ENCODE measurements at regions not wholly inside any gene's neighbourhood (a gene's known extent, or its start where the extent isn't known, plus 50 kb on each side); places are given as distances from the start of the nearest gene placed in this dataset.

DNA sequence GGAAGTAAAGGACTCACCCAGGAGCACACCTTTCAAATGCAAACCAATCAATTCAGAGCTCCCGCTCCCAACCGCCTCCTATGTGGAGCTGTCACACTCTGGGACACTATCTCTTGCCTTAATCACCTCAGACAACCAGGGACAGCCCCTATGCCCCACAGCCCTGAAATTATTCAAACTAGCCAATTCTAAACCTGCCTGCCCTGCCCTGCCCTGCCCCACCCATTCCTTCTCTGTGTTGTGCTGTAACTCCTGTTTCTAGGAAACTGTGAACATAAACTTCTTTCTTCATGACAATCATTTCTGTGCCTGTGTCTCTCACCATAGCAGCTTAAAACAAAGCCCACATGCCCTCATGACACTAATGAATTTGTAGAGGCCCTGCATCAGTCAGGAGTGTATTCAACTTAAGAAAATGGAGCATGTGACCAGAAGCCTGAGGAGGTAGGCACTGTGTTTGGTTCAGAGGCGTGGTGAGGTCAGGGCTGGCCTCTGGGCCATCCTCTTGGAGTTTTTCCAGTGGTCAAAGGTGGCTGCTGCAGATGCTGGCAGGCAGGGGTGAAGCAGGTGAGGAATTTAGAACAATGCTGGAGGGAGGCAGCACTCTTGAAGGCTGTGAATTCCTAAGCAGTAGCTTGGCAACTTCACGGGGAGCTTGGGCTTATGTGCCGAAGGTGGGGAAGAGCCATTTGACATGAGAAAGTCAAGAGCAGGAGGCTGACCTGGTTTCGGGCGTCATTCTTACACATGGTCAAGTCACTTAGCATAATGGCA lies 74.5 kb downstream of the RHOU start:
- peaks cover 55% of the 10 kb centered on the region for H3K4me1 ChIP-seq (ENCODE audit: control insufficient read depth, insufficient read depth, low read length)
- peak; percentile 90 to 96 for DNase-seq
- no peaks in the 10 kb centered on the region for H3K36me3 ChIP-seq (ENCODE audit: control insufficient read depth, insufficient read depth, low read length)
- peak overlapping the region; percentile 81 for H3K27ac ChIP-seq (ENCODE audit: low read length)
- WGBS (ENCODE audit: insufficient coverage, low lambda C conversion rate) = no CpG with 5 or more reads among the region's 7 CpGs
- no peaks in the 10 kb centered on the region for H3K9me3 ChIP-seq (ENCODE audit: control insufficient read depth, low read depth, low read length)
- no peaks in the 10 kb centered on the region for H3K27me3 ChIP-seq (ENCODE audit: control insufficient read depth, insufficient read depth, low read length)
- no peak overlapping the region for H3K4me3 ChIP-seq (ENCODE audit: low read length)

DNA sequence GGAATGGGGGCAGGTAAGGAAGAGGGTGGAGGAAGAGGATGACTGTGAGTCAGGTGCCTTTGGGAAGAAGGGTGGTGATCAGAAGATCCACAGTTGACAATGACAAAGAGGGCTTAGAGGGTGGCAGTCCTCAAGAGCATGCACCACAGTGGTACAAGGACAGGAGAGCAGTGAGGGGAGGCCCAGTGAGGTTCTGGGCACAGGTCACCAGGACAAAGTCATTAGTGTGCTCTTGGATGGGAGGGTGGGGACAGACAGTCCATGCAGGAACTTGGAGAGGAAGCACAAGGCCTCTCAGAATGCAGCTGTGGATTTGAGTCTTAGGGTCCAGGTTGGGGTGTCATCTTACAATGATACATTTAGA lies 75.1 kb downstream of the RHOU start:
- Histone ChIP-seq H3K4me3 (ENCODE audit: low read length) (no peak overlapping the region), H3K4me1 (ENCODE audit: control insufficient read depth, insufficient read depth, low read length) (peaks cover 51% of the 10 kb centered on the region), H3K9me3 (ENCODE audit: control insufficient read depth, low read depth, low read length) (no peaks in the 10 kb centered on the region), H3K36me3 (ENCODE audit: control insufficient read depth, insufficient read depth, low read length) (no peaks in the 10 kb centered on the region), H3K27ac (ENCODE audit: low read length) (peak overlapping the region; percentile 81), H3K27me3 (ENCODE audit: control insufficient read depth, insufficient read depth, low read length) (no peaks in the 10 kb centered on the region)
- DNase-seq = peak in 1 of 2 donors; percentile 64

DNA sequence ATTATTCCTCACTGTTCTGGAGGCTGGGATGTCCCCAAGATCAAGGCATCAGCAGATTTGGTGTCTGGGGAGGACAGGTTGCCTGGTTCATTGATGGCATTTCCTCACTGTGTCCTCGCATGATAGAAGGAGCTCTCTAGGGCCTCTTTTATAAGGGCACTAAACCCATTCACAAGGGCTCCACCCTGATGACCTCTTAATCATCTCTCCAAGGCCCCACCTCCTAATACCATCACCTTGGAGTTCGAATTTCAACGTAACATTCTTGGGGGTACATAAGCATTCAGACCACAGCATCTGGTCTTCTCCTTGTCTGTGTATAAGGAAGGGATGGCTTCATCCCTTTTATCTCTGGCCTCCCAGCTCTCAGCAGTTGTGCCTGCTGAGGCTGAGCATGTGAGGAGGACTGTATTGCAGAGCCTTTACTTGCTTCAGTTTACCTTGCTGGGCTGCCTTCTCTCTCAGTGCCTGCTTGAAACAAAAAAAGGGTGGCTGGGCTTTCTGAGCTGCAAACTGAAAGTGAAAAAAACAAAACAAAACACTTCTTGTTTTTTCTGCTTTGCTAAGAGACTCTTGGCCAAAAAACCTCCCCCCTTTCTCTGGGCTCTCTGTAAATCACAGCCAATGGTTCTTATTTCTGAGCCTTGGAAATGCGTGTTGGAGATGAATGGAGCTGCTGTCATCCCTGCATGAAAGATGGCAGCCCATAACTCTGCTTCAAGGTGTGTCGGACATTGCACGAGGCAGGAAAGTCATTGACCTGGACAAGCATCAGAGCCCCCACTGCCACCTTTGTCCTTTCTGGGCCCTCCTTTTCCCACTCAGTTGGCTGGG lies 75.8 kb downstream of the RHOU start:
- no peaks in the 10 kb centered on the region for H3K9me3 ChIP-seq (ENCODE audit: control insufficient read depth, low read depth, low read length)
- DNase-seq = peak; percentile 57 to 84
- H3K4me3 ChIP-seq (ENCODE audit: low read length) = no peak overlapping the region
- no peaks in the 10 kb centered on the region for H3K27me3 ChIP-seq (ENCODE audit: control insufficient read depth, insufficient read depth, low read length)
- peaks cover 51% of the 10 kb centered on the region for H3K4me1 ChIP-seq (ENCODE audit: control insufficient read depth, insufficient read depth, low read length)
- WGBS (ENCODE audit: insufficient coverage, low lambda C conversion rate) = no CpG with 5 or more reads among the region's 6 CpGs
- H3K36me3 ChIP-seq (ENCODE audit: control insufficient read depth, insufficient read depth, low read length) = no peaks in the 10 kb centered on the region
- peak overlapping the region; percentile 81 for H3K27ac ChIP-seq (ENCODE audit: low read length)

DNA sequence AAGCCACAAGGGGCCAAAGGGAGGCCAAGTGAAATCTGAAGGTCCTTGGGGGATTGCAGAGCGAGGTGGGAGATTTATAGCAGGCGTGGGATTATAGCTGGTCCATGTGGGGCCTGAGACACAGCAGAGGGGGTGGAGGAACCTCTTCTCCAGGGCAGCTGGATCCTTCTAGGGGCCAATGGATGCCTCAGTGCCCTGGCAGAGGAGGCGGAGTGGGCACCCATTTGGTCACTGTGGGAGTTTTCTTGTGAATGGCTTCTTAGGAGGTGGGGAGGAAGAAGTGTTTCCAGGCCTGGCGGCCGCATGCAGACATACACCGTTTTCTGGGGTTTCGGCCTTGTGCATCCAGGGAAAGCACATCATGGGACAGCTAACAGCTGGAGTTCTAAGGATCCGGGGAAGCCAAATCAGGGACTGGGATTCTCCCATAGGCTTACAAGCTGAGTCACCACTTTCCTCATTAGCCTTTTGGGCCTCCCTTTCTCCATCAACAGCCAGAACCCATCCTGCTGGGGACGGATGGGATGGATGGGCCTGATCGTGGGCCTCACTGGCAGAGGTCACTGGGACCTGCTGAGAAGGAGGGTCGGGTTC lies 76.5 kb downstream of the RHOU start:
- H3K36me3 ChIP-seq (ENCODE audit: control insufficient read depth, insufficient read depth, low read length) = no peaks in the 10 kb centered on the region
- no peak for DNase-seq
- no peaks in the 10 kb centered on the region for H3K9me3 ChIP-seq (ENCODE audit: control insufficient read depth, low read depth, low read length)
- no peaks in the 10 kb centered on the region for H3K27me3 ChIP-seq (ENCODE audit: control insufficient read depth, insufficient read depth, low read length)
- H3K4me1 ChIP-seq (ENCODE audit: control insufficient read depth, insufficient read depth, low read length) = peaks cover 51% of the 10 kb centered on the region
- peak overlapping the region; percentile 81 for H3K27ac ChIP-seq (ENCODE audit: low read length)
- H3K4me3 ChIP-seq (ENCODE audit: low read length) = no peak overlapping the region
- WGBS (ENCODE audit: insufficient coverage, low lambda C conversion rate) = no CpG with 5 or more reads among the region's 11 CpGs

DNA sequence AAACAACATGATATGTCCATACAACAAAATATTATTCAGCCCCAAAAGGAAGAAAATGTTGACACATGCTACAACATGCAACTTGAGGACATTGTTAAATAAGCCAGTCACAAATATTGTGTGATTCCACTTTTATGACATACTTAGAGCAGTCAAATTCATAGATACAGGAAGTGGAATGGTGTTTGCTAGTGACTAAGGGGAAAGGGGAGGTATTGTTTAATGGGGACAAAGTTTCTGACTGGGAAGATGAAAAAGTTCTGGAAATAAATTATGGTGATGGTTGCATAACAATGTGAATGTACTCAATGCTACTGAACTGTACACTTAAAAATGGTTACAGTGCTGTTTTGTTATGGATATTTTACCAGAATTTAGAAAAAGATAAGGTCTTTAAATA lies 77.7 kb downstream of the RHOU start:
- H3K9me3 ChIP-seq (ENCODE audit: control insufficient read depth, low read depth, low read length) = no peaks in the 10 kb centered on the region
- H3K4me3 ChIP-seq (ENCODE audit: low read length) = no peak overlapping the region
- DNase-seq = no peak
- H3K27me3 ChIP-seq (ENCODE audit: control insufficient read depth, insufficient read depth, low read length) = no peaks in the 10 kb centered on the region
- H3K4me1 ChIP-seq (ENCODE audit: control insufficient read depth, insufficient read depth, low read length) = peaks cover 47% of the 10 kb centered on the region
- no peak overlapping the region for H3K27ac ChIP-seq (ENCODE audit: low read length)
- H3K36me3 ChIP-seq (ENCODE audit: control insufficient read depth, insufficient read depth, low read length) = no peaks in the 10 kb centered on the region

DNA sequence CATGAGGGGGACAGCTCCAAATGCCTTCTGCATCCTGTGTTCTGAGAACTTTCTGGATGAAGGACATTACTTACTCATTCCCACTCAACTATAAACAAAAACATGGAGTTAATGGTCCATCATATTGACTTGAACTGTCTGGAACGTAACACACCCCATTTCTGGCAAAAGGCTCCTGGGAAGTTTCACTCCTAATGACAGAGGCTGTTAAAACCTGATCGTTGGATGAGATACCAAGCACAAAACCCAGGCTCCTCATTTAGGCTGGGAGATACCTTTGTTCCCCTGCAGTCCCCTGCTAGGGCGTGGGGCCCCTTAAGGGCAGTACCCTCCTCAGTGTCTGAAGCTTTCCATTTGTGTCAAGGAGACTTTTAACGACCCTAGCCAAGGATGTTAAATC lies 78.9 kb downstream of the RHOU start:
- WGBS (ENCODE audit: insufficient coverage, low lambda C conversion rate) = no CpG with 5 or more reads among the region's 4 CpGs
- Histone ChIP-seq H3K36me3 (ENCODE audit: control insufficient read depth, insufficient read depth, low read length) (no peaks in the 10 kb centered on the region), H3K27me3 (ENCODE audit: control insufficient read depth, insufficient read depth, low read length) (no peaks in the 10 kb centered on the region), H3K4me1 (ENCODE audit: control insufficient read depth, insufficient read depth, low read length) (peaks cover 35% of the 10 kb centered on the region), H3K27ac (ENCODE audit: low read length) (no peak overlapping the region), H3K9me3 (ENCODE audit: control insufficient read depth, low read depth, low read length) (no peaks in the 10 kb centered on the region), H3K4me3 (ENCODE audit: low read length) (no peak overlapping the region)
- DNase-seq = no peak

DNA sequence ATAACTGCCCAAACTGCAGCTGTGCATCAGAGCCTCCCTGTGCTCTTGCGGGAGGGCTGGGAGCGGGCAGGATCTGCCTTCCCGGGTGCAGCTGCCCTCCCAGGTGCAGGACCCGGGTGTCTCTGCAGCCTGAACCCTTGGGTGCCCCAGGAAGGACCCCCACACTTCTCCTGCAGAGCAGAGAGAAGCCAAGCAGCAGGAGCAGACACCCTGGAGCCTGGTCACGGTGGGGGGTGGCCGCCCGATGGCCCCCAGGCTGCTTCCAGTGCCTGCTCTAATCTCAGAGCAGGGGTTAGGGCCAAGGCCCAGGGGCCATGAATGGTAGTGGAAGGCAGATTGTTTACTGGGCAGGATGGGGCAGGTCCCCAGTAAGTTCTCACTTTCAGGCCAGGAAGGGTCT lies 83.0 kb downstream of the RHOU start:
- H3K4me1 ChIP-seq (ENCODE audit: control insufficient read depth, insufficient read depth, low read length) = peaks cover 9% of the 10 kb centered on the region
- WGBS (ENCODE audit: insufficient coverage, low lambda C conversion rate) = no CpG with 5 or more reads among the region's 7 CpGs
- no peak for DNase-seq
- H3K4me3 ChIP-seq (ENCODE audit: low read length) = no peak overlapping the region
- H3K27me3 ChIP-seq (ENCODE audit: control insufficient read depth, insufficient read depth, low read length) = no peaks in the 10 kb centered on the region
- no peaks in the 10 kb centered on the region for H3K36me3 ChIP-seq (ENCODE audit: control insufficient read depth, insufficient read depth, low read length)
- no peaks in the 10 kb centered on the region for H3K9me3 ChIP-seq (ENCODE audit: control insufficient read depth, low read depth, low read length)
- no peak overlapping the region for H3K27ac ChIP-seq (ENCODE audit: low read length)

DNA sequence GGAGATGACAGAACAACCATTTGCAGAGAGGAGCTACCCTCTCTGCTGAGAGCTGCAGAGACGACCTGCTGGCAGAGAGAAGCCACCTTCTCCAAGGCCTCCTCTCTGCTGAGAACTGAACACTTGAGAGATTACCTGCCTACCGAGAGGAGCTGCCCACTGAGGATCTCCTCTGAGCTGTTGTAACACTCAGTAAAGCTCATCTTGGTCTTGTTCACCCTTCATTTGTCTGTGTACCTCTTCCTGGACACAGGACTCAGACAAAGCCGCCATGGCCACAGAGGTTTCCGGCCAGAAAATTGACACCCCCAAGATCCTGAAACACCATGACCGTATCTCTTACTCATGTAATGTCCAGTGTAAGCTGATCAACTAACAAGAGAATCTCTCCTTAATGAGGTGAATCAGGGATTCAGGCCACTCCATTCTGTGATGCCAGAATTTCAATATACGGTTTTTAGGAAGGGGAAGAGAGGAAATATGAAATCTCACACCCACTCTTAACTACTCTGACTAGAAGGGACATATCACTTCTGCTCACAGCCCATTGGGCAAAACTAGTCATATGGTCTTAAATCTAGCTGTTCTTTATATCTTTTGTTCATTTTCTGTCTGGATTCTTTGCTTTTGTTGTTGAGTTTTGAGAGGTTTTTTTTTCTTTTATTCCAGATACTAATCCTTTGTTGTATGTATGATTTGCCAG lies 83.8 kb downstream of the RHOU start:
- Histone ChIP-seq H3K27me3 (ENCODE audit: control insufficient read depth, insufficient read depth, low read length) (no peaks in the 10 kb centered on the region), H3K36me3 (ENCODE audit: control insufficient read depth, insufficient read depth, low read length) (no peaks in the 10 kb centered on the region), H3K4me3 (ENCODE audit: low read length) (no peak overlapping the region), H3K9me3 (ENCODE audit: control insufficient read depth, low read depth, low read length) (no peaks in the 10 kb centered on the region), H3K4me1 (ENCODE audit: control insufficient read depth, insufficient read depth, low read length) (peaks cover 9% of the 10 kb centered on the region), H3K27ac (ENCODE audit: low read length) (no peak overlapping the region)
- no peak for DNase-seq
- WGBS (ENCODE audit: insufficient coverage, low lambda C conversion rate) = no CpG with 5 or more reads among the region's 6 CpGs

DNA sequence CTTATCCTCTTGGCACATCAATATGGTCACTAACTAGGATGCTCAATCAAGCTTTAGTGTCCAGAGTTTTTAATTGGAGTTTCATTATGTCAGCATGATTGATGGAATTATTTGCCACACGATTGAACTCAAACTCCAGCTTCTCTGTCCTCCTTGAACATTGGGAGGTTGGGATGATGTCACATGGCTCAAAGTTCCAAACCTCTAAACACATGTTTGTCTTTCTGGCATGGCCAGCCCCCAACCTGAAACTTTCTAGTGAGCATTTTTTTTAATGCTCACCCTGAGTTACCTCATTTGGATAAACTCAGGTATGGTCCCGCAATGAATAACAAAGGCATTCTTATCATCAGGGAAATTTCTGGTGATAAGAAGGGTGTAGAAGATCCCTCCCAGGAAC lies 86.0 kb downstream of the RHOU start:
- no peaks in the 10 kb centered on the region for H3K9me3 ChIP-seq (ENCODE audit: control insufficient read depth, low read depth, low read length)
- H3K4me3 ChIP-seq (ENCODE audit: low read length) = no peak overlapping the region
- no peaks in the 10 kb centered on the region for H3K27me3 ChIP-seq (ENCODE audit: control insufficient read depth, insufficient read depth, low read length)
- no peaks in the 10 kb centered on the region for H3K36me3 ChIP-seq (ENCODE audit: control insufficient read depth, insufficient read depth, low read length)
- peaks cover 6% of the 10 kb centered on the region for H3K4me1 ChIP-seq (ENCODE audit: control insufficient read depth, insufficient read depth, low read length)
- no peak overlapping the region for H3K27ac ChIP-seq (ENCODE audit: low read length)
- no peak for DNase-seq
- 60% methylated on average over 1 of the region's 2 CpGs for WGBS (ENCODE audit: insufficient coverage, low lambda C conversion rate)

DNA sequence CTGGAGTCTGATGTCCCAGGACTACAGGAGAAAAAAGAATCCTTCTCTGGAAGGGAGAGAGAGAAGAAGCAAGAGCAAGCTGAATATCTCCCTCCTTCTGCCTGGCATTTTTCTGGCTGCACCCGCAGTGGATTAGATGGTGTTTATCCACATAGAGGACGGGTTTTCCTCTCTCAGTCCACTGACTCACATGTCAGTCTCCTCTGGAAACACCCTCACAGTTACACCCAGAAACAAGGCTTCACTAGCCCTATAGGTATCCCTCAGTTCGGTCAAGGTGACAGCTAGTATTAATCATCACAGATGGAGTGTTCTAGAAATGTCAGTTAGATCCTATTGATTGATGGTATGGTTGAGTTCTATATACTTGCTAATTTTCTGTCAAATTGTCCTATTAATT lies 87.9 kb downstream of the RHOU start:
- Histone ChIP-seq H3K9me3 (ENCODE audit: control insufficient read depth, low read depth, low read length) (no peaks in the 10 kb centered on the region), H3K4me1 (ENCODE audit: control insufficient read depth, insufficient read depth, low read length) (peaks cover 8% of the 10 kb centered on the region), H3K27ac (ENCODE audit: low read length) (no peak overlapping the region), H3K27me3 (ENCODE audit: control insufficient read depth, insufficient read depth, low read length) (no peaks in the 10 kb centered on the region), H3K4me3 (ENCODE audit: low read length) (no peak overlapping the region), H3K36me3 (ENCODE audit: control insufficient read depth, insufficient read depth, low read length) (no peaks in the 10 kb centered on the region)
- no CpG with 5 or more reads among the region's 3 CpGs for WGBS (ENCODE audit: insufficient coverage, low lambda C conversion rate)
- no peak for DNase-seq
